Spleen (tissue), 7 donors: ENCODE measurements at regions not wholly inside any gene's neighbourhood (a gene's known extent, or its start where the extent isn't known, plus 50 kb on each side); places are given as distances from the start of the nearest gene placed in this dataset.

Experiments
- CTCF ChIP-seq, 11 experiments: fragments of 200-600 bp in 7 of 11; fragments of 450-650 bp in 4 of 11; sonication (generic) in 4 of 11; IDR thresholded peaks in 8 of 11; conservative IDR thresholded peaks in 3 of 11; 1 replicate in 7 of 11; 2 replicates in 4 of 11; pipeline versions ENCODE4 v1.4.0 to v1.8.0; 2016 to 2021; ENCODE audit warnings: antibody characterized with exemption in 11 of 11, inconsistent platforms in 4 of 11, mild to moderate bottlenecking in 1 of 11
- POLR2A ChIP-seq, 3 donors: fragments of 450-650 bp; IDR thresholded peaks; one replicate each; pipeline ENCODE4 v1.5.1; 2017; ENCODE audit warnings: antibody characterized with exemption in 3 of 3, mild to moderate bottlenecking in 1 of 3
- donor health status: DM: no; HTN: no; CAD: no; lungs with moderate emphysema.
- donor health status: DM: no; HTN: no; CAD: no.
- donor health status: DM: no; HTN: no; CAD: no.

- TF ChIP-seq CTCF (IDR thresholded peaks at IDR 0.05 in 8 of 11, conservative IDR thresholded peaks at IDR 0.05 in 3 of 11) (no peak), POLR2A (IDR thresholded peaks at IDR 0.05) (no peak)
Measured at GRCh38 chr16:49078104-49078503, 203.5 kb downstream of the CBLN1 start.
